ENCODE measurements at regions not wholly inside any gene's neighbourhood (a gene's known extent, or its start where the extent isn't known, plus 50 kb on each side); places are given as distances from the start of the nearest gene placed in this dataset.

- Histone ChIP-seq H3K9ac (ENCODE audit: extremely low read depth, insufficient read length, low read length) (no peak overlapping the region), H2AFZ (ENCODE audit: low read length) (no peak overlapping the region), H2BK5ac (ENCODE audit: insufficient read length, low read length) (no peak overlapping the region), H3K79me1 (ENCODE audit: insufficient read depth, low read depth, low read length, poor library complexity, severe bottlenecking) (no peaks in the 10 kb centered on the region), H4K5ac (ENCODE audit: insufficient read length, low read depth, low read length) (no peak overlapping the region), H3K23ac (ENCODE audit: insufficient read length, low read depth, low read length) (no peak overlapping the region), H2BK15ac (ENCODE audit: low read depth, low read length) (no peak overlapping the region), H3K56ac (ENCODE audit: insufficient read length, low read depth, low read length) (no peak overlapping the region), H3K4me2 (ENCODE audit: insufficient read depth, insufficient read length, low read length) (no peak overlapping the region), H3K27ac (ENCODE audit: insufficient read length, low read depth, low read length) (no peak overlapping the region), H4K8ac (replicated peaks; ENCODE audit: insufficient read length, low read depth, low read length) (no peak overlapping the region), H3K4ac (ENCODE audit: low read depth, low read length) (no peak overlapping the region), H4K20me1 (ENCODE audit: control insufficient read depth, insufficient read depth, insufficient read length) (no peaks in the 10 kb centered on the region), H3K79me2 (ENCODE audit: insufficient read depth, low read length) (no peaks in the 10 kb centered on the region), H3K23me2 (ENCODE audit: insufficient read length, low read depth, low read length, poor library complexity, severe bottlenecking) (no peaks in the 10 kb centered on the region), H3K18ac (ENCODE audit: insufficient read length, low read depth, low read length) (no peak overlapping the region), H2AK5ac (ENCODE audit: insufficient read length, low read length) (no peak overlapping the region), H3K27me3 (ENCODE audit: insufficient read depth, low read length) (no peaks in the 10 kb centered on the region), H3T11ph (ENCODE audit: low read length) (no peak overlapping the region), H2BK20ac (ENCODE audit: low read depth, low read length, poor library complexity, severe bottlenecking) (no peak overlapping the region), H2BK12ac (ENCODE audit: insufficient read length, low read depth, low read length) (no peak overlapping the region), H3K4me1 (ENCODE audit: insufficient read depth, low read length) (no peaks in the 10 kb centered on the region; the same call in 1 of the 2 replicates), H4K91ac (ENCODE audit: insufficient read length, low read depth, low read length) (no peak overlapping the region), H3K14ac (ENCODE audit: insufficient read depth, low read length) (no peak overlapping the region), H3K9me3 (ENCODE audit: control insufficient read depth, low read depth, low read length) (no peaks in the 10 kb centered on the region), H2BK120ac (ENCODE audit: low read depth, low read length, poor library complexity, severe bottlenecking) (no peak overlapping the region)
- H3K27ac Mint-ChIP-seq, result no peak overlapping the region
- H3K4me3 Mint-ChIP-seq, result no peak overlapping the region
- H3K27me3 Mint-ChIP-seq (ENCODE audit: low read depth), result peaks cover 3% of the 10 kb centered on the region
- H3K36me3 Mint-ChIP-seq (ENCODE audit: insufficient read depth in 1 of 3, low read depth in 3 of 3), result peaks cover 0 to 8% (median 0%) of the 10 kb centered on the region in 3 experiments; a peak in 3 of 7 replicates
- WGBS (ENCODE audit: extremely low coverage, insufficient read length, low lambda C conversion rate), result no CpG with 5 or more reads among the region's 1 CpG
- H3K4me1 Mint-ChIP-seq, result peaks cover 4 to 6% of the 10 kb centered on the region in 2 experiments; a peak in 3 of 4 replicates
- no peak for DNase-seq
- H3K9me3 Mint-ChIP-seq, result peaks cover 6 to 8% of the 10 kb centered on the region in 2 experiments; a peak in 4 of 5 replicates
- TF ChIP-seq CTCF (conservative IDR thresholded peaks at IDR 0.05), result no peak
Observed at GRCh38 chr14:62133776-62134550, 371.7 kb downstream of the SNAPC1 start.

Data from H9 (cell line).